ENCODE measurements at regions not wholly inside any gene's neighbourhood (a gene's known extent, or its start where the extent isn't known, plus 50 kb on each side); places are given as distances from the start of the nearest gene placed in this dataset.

DNA sequence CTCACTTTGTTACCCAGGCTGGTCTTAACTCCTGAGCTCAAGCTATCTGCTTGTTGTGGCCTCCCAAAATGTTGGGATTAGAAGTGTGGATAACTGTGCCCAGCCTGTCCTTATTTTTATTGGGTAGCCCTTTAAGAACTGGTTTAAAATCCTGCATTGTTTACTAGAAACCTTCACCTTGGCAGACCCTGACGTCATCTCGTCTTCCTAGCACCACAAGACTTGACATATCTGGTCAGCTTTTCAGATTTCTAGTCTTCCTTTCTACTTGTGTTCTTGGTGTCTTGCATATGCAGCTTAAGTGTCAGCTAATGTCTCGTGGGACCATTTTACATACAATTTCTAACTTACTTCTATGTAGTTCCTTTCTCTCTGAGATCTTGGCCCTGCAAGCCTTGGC is 258.9 kb downstream of the IZUMO3 start:
- TF ChIP-seq, protein P1, sequence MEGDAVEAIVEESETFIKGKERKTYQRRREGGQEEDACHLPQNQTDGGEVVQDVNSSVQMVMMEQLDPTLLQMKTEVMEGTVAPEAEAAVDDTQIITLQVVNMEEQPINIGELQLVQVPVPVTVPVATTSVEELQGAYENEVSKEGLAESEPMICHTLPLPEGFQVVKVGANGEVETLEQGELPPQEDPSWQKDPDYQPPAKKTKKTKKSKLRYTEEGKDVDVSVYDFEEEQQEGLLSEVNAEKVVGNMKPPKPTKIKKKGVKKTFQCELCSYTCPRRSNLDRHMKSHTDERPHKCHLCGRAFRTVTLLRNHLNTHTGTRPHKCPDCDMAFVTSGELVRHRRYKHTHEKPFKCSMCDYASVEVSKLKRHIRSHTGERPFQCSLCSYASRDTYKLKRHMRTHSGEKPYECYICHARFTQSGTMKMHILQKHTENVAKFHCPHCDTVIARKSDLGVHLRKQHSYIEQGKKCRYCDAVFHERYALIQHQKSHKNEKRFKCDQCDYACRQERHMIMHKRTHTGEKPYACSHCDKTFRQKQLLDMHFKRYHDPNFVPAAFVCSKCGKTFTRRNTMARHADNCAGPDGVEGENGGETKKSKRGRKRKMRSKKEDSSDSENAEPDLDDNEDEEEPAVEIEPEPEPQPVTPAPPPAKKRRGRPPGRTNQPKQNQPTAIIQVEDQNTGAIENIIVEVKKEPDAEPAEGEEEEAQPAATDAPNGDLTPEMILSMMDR (IDR thresholded peaks at IDR 0.05): no peak
- no peak for TF ChIP-seq POLR2AphosphoS5 (IDR thresholded peaks at IDR 0.05)
